ENCODE measurements at regions not wholly inside any gene's neighbourhood (a gene's known extent, or its start where the extent isn't known, plus 50 kb on each side); places are given as distances from the start of the nearest gene placed in this dataset.

DNA sequence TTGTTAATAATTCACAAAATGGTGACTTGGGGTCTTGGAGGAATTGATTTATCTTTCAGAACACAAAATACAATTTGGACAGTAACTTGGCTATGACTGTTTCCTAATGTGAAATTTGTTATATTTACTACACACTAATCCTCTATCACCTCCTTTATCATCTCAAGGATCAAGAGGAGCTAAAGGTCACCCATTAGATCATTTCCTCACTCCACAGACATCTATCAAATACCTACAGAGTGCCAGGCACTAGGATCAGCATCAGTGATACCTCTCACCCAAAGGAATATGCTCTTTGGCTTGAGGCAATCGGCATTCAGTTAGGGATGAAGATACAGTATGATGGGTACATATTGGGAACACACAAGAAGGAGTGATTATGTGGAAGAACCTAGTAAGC lies 132.1 kb downstream of the INHBA start:
- 100% methylated on average over 1 of the region's 1 CpG for WGBS
- Histone ChIP-seq H3K36me3 (no peaks in the 10 kb centered on the region), H3K27me3 (replicated peaks; ENCODE audit: insufficient read depth) (no peaks in the 10 kb centered on the region), H3K27ac (no peak overlapping the region), H3K4me3 (no peak overlapping the region), H3K4me1 (replicated peaks) (no peaks in the 10 kb centered on the region), H3K9me3 (no peaks in the 10 kb centered on the region)
- no peak for DNase-seq (ENCODE audit: low spot score)
- intact Hi-C loops (cut with DNase I), result no loop called here
- no peak for TF ChIP-seq POLR2A (IDR thresholded peaks at IDR 0.05)
- no peak for TF ChIP-seq POLR2AphosphoS5 (IDR thresholded peaks at IDR 0.05)
- TF ChIP-seq, protein P1, sequence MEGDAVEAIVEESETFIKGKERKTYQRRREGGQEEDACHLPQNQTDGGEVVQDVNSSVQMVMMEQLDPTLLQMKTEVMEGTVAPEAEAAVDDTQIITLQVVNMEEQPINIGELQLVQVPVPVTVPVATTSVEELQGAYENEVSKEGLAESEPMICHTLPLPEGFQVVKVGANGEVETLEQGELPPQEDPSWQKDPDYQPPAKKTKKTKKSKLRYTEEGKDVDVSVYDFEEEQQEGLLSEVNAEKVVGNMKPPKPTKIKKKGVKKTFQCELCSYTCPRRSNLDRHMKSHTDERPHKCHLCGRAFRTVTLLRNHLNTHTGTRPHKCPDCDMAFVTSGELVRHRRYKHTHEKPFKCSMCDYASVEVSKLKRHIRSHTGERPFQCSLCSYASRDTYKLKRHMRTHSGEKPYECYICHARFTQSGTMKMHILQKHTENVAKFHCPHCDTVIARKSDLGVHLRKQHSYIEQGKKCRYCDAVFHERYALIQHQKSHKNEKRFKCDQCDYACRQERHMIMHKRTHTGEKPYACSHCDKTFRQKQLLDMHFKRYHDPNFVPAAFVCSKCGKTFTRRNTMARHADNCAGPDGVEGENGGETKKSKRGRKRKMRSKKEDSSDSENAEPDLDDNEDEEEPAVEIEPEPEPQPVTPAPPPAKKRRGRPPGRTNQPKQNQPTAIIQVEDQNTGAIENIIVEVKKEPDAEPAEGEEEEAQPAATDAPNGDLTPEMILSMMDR (IDR thresholded peaks at IDR 0.05), result no peak

DNA sequence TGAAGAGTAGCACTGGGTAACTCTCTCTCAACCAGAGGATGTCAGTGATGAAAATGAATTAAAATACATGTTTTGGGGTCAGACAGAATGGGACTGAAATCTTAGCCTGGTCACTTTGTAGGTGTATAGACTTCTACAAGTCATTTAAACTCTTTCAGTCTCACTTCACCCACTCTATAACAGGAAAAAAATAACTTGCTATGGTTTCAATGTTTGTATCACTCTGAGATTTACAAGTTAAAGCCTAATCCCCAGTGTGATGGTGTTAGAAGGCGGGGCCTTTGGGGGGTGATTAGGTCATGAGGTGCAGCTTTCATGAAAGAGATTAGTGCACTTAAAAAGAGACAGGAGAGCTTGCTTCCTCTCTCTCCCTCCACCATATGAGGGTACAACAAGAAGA lies 134.8 kb downstream of the INHBA start:
- intact Hi-C loops (cut with DNase I), result no loop called here
- no peak for DNase-seq (ENCODE audit: low spot score)
- Histone ChIP-seq H3K27me3 (replicated peaks; ENCODE audit: insufficient read depth) (no peaks in the 10 kb centered on the region), H3K36me3 (no peaks in the 10 kb centered on the region), H3K9me3 (no peaks in the 10 kb centered on the region), H3K4me1 (replicated peaks) (no peaks in the 10 kb centered on the region), H3K27ac (no peak overlapping the region), H3K4me3 (no peak overlapping the region)
- WGBS, result 94% methylated on average over 1 of the region's 1 CpG
- TF ChIP-seq POLR2AphosphoS5 (IDR thresholded peaks at IDR 0.05), result no peak

DNA sequence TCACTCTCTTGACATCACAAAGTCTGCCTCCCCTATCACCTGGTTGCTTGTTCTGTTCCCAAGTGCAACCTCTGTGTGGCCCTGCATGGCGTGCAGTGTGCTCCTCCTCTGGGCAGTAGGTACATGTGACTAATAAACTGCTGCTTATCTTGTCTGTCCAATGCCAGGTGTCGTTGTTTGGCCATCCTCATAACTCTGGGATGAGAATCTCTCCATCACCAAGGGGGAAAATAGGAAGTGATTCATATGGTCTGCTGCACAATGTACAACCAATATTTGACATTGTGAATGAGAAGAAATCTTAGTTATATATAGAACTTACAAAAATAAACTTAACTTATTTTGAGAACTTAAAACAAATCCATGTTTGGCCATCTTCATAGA lies 135.2 kb downstream of the INHBA start:
- TF ChIP-seq POLR2AphosphoS5 (IDR thresholded peaks at IDR 0.05) (no peak), POLR2A (IDR thresholded peaks at IDR 0.05) (no peak)
- TF ChIP-seq, protein P1 (IDR thresholded peaks at IDR 0.05), result no peak
- intact Hi-C loops (cut with DNase I), result no loop called here
- DNase-seq (ENCODE audit: low spot score), result no peak

DNA sequence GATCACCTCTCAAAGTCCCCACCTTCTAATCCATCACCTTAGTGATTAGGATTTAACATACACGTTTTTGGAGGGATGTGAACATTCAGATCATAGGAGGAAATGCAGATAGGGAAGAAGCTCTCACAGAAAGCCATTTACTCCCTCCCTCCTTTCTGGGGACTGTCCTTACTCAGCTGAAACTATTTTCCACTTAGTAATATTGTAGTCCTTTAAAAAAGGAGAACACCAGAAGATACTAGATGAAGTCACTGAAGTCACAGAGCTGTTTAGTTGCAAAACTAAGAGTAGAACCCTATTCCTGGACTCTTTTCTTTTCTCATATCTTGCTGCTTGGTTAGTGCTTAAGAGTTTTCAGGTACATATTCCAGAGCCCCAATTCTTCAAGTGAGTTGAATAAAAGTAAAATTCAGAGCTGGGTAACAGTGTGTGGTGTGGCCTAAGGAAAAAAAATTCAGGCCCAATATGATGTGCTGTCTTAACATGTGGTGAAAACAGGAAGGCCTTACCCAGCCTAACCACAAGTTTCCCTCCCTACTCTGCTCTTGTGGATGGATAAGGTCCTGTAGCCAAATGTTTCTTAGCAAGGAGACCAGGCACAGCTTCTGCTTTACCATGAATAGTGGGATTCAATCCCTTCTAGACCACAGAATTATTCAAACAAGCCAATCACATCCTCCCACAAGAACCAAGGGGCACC lies 135.7 kb downstream of the INHBA start:
- no peaks in the 10 kb centered on the region for H3K27me3 ChIP-seq (replicated peaks; ENCODE audit: insufficient read depth)
- WGBS, result 63% methylated on average over 1 of the region's 1 CpG
- no peak overlapping the region for H3K4me3 ChIP-seq
- no peaks in the 10 kb centered on the region for H3K9me3 ChIP-seq
- DNase-seq (ENCODE audit: low spot score), result no peak
- intact Hi-C loops (cut with DNase I), result no loop called here
- H3K4me1 ChIP-seq (replicated peaks), result no peaks in the 10 kb centered on the region
- no peaks in the 10 kb centered on the region for H3K36me3 ChIP-seq
- no peak overlapping the region for H3K27ac ChIP-seq
- no peak for TF ChIP-seq POLR2A (IDR thresholded peaks at IDR 0.05)
- TF ChIP-seq POLR2AphosphoS5 (IDR thresholded peaks at IDR 0.05), result no peak
- TF ChIP-seq, protein P1 (IDR thresholded peaks at IDR 0.05), result no peak

More for the DNA sequence above, 135.2 kb downstream of the INHBA start:
- Histone ChIP-seq H3K9me3 (no peaks in the 10 kb centered on the region), H3K27me3 (replicated peaks; ENCODE audit: insufficient read depth) (no peaks in the 10 kb centered on the region), H3K36me3 (no peaks in the 10 kb centered on the region), H3K4me1 (replicated peaks) (no peaks in the 10 kb centered on the region), H3K27ac (no peak overlapping the region), H3K4me3 (no peak overlapping the region)
- 71% methylated on average over 2 of the region's 2 CpGs for WGBS

DNA sequence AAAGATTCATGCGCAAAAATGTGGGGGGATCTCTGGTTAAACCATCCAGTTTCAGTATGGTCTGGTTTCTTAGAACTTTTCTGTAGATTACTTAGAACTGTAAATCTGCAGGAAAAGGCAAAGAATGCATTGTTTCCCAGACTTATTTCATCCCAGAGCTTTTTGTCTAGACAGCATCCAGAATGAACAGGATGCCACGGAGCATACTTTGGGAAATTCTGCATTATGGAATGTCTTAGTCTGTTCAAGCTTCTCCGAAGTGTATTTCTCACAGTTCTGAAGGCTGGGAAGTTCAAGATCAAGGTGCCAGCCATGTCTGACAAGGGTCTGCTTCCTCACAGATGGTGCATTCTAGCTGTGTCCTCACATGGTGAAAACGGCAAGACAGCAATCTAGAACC lies 136.3 kb downstream of the INHBA start:
- Histone ChIP-seq H3K36me3 (no peaks in the 10 kb centered on the region), H3K4me3 (no peak overlapping the region), H3K27ac (no peak overlapping the region), H3K4me1 (replicated peaks) (no peaks in the 10 kb centered on the region), H3K27me3 (replicated peaks; ENCODE audit: insufficient read depth) (no peaks in the 10 kb centered on the region), H3K9me3 (no peaks in the 10 kb centered on the region)
- intact Hi-C loops (cut with DNase I), result no loop called here
- no peak for DNase-seq (ENCODE audit: low spot score)
- TF ChIP-seq POLR2AphosphoS5 (IDR thresholded peaks at IDR 0.05) (no peak), POLR2A (IDR thresholded peaks at IDR 0.05) (no peak)
- TF ChIP-seq, protein P1 (IDR thresholded peaks at IDR 0.05), result no peak
- 98% methylated on average over 4 of the region's 4 CpGs for WGBS
